Bone marrow (tissue), 2 donors: ENCODE measurements at regions not wholly inside any gene's neighbourhood (a gene's known extent, or its start where the extent isn't known, plus 50 kb on each side); places are given as distances from the start of the nearest gene placed in this dataset.

Source experiments
- DNase-seq, 2 donors: peaks; one replicate each; lab custom pipeline; 2025; lab: John Stamatoyannopoulos, UW

DNA sequence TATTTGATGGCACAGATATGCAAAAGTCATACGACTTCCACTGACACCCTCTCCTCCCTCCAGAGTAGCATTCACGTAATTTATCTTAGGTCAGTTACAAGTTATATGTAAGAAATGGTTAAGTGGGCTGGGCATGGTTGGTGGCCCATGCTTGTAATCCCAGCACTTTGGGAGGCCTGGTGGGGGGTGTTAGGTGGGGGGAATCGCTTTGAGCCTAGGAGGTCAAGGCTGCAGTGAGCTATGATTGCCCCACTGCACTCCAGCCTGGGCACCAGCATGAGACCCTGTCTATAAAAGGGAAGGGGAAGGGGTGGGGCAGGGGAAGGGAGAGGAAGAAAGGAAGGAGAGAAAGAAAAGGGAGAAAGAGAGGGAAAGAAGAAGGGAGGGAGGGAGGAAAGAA, 202.8 kb downstream of the AUH start:
- no peak for DNase-seq

- no peak for DNase-seq
Measured at GRCh38 chr9:91159664-91160121, 202.0 kb downstream of the AUH start.

- DNase-seq = no peak
Measured at GRCh38 chr9:91160181-91160580, 201.5 kb downstream of the AUH start.

- no peak for DNase-seq
Measured at GRCh38 chr9:91160599-91161464, 200.9 kb downstream of the AUH start.

- no peak for DNase-seq
Measured at GRCh38 chr9:91161465-91162300, 200.0 kb downstream of the AUH start.

- DNase-seq = peak in 1 of 2 donors; percentile 23
Measured at GRCh38 chr9:91162311-91162710, 199.4 kb downstream of the AUH start.

- no peak for DNase-seq
Measured at GRCh38 chr9:91162784-91163443, 198.8 kb downstream of the AUH start.

DNA sequence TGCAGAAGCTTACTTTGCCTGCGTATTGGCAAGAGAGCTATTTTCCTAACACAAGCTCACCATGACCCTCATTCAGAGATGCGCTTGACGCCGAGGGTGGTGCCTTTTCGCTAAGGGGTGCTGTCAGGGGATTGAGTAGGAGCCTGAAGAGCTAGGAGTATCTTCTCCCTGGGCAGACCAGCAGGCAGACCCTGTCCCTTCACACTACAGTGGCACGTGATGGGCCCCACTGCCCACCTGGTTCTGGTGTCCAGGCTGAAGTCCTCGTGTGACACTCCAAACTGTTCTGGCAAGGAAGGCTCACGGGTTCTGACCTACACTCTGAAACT, 198.3 kb downstream of the AUH start:
- DNase-seq = no peak

GRCh38 chr9:91163773-91164471, 197.8 kb downstream of the AUH start:
- DNase-seq = no peak
